ENCODE measurements at regions not wholly inside any gene's neighbourhood (a gene's known extent, or its start where the extent isn't known, plus 50 kb on each side); places are given as distances from the start of the nearest gene placed in this dataset.

GRCh38 chr6:77074037-77074713 is 389.1 kb downstream of the HTR1B start:
- no peaks in the 10 kb centered on the region for H3K4me1 ChIP-seq
- 71 to 78% (median 72%) methylated on average over 7 of the region's 7 CpGs for WGBS, 5 donors
- TF ChIP-seq EP300 (IDR thresholded peaks at IDR 0.05) (no peak), CTCF (IDR thresholded peaks at IDR 0.05) (no peak), POLR2AphosphoS5 (IDR thresholded peaks at IDR 0.05) (no peak), POLR2A (IDR thresholded peaks at IDR 0.05) (no peak)
- DNase-seq, result no peak
- H3K36me3 ChIP-seq, result no peaks in the 10 kb centered on the region
- no peaks in the 10 kb centered on the region for H3K27me3 ChIP-seq
- H3K27ac ChIP-seq, result no peak overlapping the region
- no peaks in the 10 kb centered on the region for H3K9me3 ChIP-seq
- intact Hi-C loops (cut with DNase I; ENCODE audit: low total_unique reads), result no loop called here
- no peak overlapping the region for H3K4me3 ChIP-seq

- no peak overlapping the region for H3K27ac ChIP-seq
- no peaks in the 10 kb centered on the region for H3K4me1 ChIP-seq
- 34 to 66% (median 64%) methylated on average over 1 of the region's 1 CpG for WGBS, 5 donors
- no peaks in the 10 kb centered on the region for H3K27me3 ChIP-seq
- TF ChIP-seq POLR2A (IDR thresholded peaks at IDR 0.05) (no peak), POLR2AphosphoS5 (IDR thresholded peaks at IDR 0.05) (no peak), EP300 (IDR thresholded peaks at IDR 0.05) (no peak), CTCF (IDR thresholded peaks at IDR 0.05) (no peak)
- H3K36me3 ChIP-seq, result no peaks in the 10 kb centered on the region
- DNase-seq, result no peak
- no peaks in the 10 kb centered on the region for H3K9me3 ChIP-seq
- intact Hi-C loops (cut with DNase I; ENCODE audit: low total_unique reads), result no loop called here
- no peak overlapping the region for H3K4me3 ChIP-seq
Measured at GRCh38 chr6:77073410-77073760, 389.9 kb downstream of the HTR1B start.

GRCh38 chr6:77072694-77073409 is 390.4 kb downstream of the HTR1B start:
- intact Hi-C loops (cut with DNase I; ENCODE audit: low total_unique reads), result no loop called here
- TF ChIP-seq POLR2AphosphoS5 (IDR thresholded peaks at IDR 0.05) (no peak), POLR2A (IDR thresholded peaks at IDR 0.05) (no peak), EP300 (IDR thresholded peaks at IDR 0.05) (no peak), CTCF (IDR thresholded peaks at IDR 0.05) (no peak)
- H3K4me3 ChIP-seq, result no peak overlapping the region
- H3K9me3 ChIP-seq, result no peaks in the 10 kb centered on the region
- no peaks in the 10 kb centered on the region for H3K27me3 ChIP-seq
- DNase-seq, result no peak
- H3K27ac ChIP-seq, result no peak overlapping the region
- H3K36me3 ChIP-seq, result no peaks in the 10 kb centered on the region
- H3K4me1 ChIP-seq, result no peaks in the 10 kb centered on the region
- 33 to 64% (median 53%) methylated on average over 4 of the region's 4 CpGs for WGBS, 5 donors

- no peak for TF ChIP-seq POLR2A (IDR thresholded peaks at IDR 0.05)
- TF ChIP-seq POLR2AphosphoS5 (IDR thresholded peaks at IDR 0.05), result no peak
- TF ChIP-seq CTCF (IDR thresholded peaks at IDR 0.05), result no peak
- no peak for TF ChIP-seq EP300 (IDR thresholded peaks at IDR 0.05)
- Histone ChIP-seq H3K4me3 (no peak overlapping the region), H3K36me3 (no peaks in the 10 kb centered on the region), H3K27ac (no peak overlapping the region), H3K27me3 (no peaks in the 10 kb centered on the region), H3K4me1 (no peaks in the 10 kb centered on the region), H3K9me3 (peaks cover 0 to 5% (median 3%) of the 10 kb centered on the region in 4 donors)
- WGBS, 5 donors, result 76 to 91% (median 89%) methylated on average over 3 to 4 of the region's 4 CpGs
- no peak for DNase-seq
- intact Hi-C loops (cut with DNase I; ENCODE audit: low total_unique reads), result no loop called here
Measured at GRCh38 chr6:77063494-77063893, 399.8 kb downstream of the HTR1B start.
